NT2/D1 (cell line): ENCODE measurements at regions not wholly inside any gene's neighbourhood (a gene's known extent, or its start where the extent isn't known, plus 50 kb on each side); places are given as distances from the start of the nearest gene placed in this dataset.
"Not testable (repeated sequence)": the region's sequence is repeated elsewhere in the genome, so short reads cannot be mapped to it uniquely, and the experiment has no call there.

ENCODE experiments used
- DNase-seq: peaks from one replicate; pipeline ENCODE4 v3.0.0-alpha.2; 2011; ENCODE audit warnings: low read depth, low spot score
- H3K27me3 ChIP-seq: 2 replicates; pipeline ENCODE4 v1.6.0; 2011; ENCODE audit warnings: mild to moderate bottlenecking; ENCODE audit not compliant: insufficient read length, insufficient read depth
- H3K36me3 ChIP-seq: 2 replicates; pipeline ENCODE4 v1.6.1; 2011; ENCODE audit warnings: mild to moderate bottlenecking, low read length, mixed read lengths; ENCODE audit not compliant: insufficient read depth, insufficient read length
- H3K4me1 ChIP-seq: 2 replicates; pipeline ENCODE4 v1.5.1; 2011; ENCODE audit not compliant: insufficient read depth, insufficient read length
- H3K4me3 ChIP-seq: 2 replicates; pipeline ENCODE4 v1.5.1; 2011; ENCODE audit warnings: low read depth; ENCODE audit not compliant: insufficient read length
- H3K9ac ChIP-seq: 2 replicates; pipeline ENCODE4 v1.6.0; 2011; ENCODE audit warnings: low read depth; ENCODE audit not compliant: insufficient read length
- H3K9me3 ChIP-seq: 2 replicates; pipeline ENCODE4 v1.5.1; 2011; ENCODE audit warnings: mild to moderate bottlenecking, low read length; ENCODE audit not compliant: insufficient read depth
- SUZ12 ChIP-seq: IDR thresholded peaks from 2 replicates; pipeline ENCODE4 v1.6.1; 2011; ENCODE audit not compliant: insufficient read length, insufficient read depth; ENCODE audit errors: extremely low read depth
- YY1 ChIP-seq: IDR thresholded peaks from 2 replicates; pipeline ENCODE4 v1.6.1; 2011; ENCODE audit not compliant: insufficient read length, insufficient read depth
- ZNF274 ChIP-seq: IDR thresholded peaks from 2 replicates; pipeline ENCODE4 v1.6.1; 2011; ENCODE audit warnings: mild to moderate bottlenecking, low read depth, low read length

GRCh38 chr20:30488941-30489613, 768.4 kb upstream of the DEFB115 start:
- no peak for DNase-seq
- Histone ChIP-seq H3K36me3 (no peaks in the 10 kb centered on the region), H3K9me3 (no peaks in the 10 kb centered on the region; the same call in 1 of the 2 replicates), H3K9ac (peak overlapping the region; percentile 56), H3K4me3 (peak overlapping the region; percentile 43), H3K27me3 (no peaks in the 10 kb centered on the region), H3K4me1 (no peaks in the 10 kb centered on the region)
- TF ChIP-seq YY1 = no peak
- no peak for TF ChIP-seq ZNF274
- no peak for TF ChIP-seq SUZ12

DNA sequence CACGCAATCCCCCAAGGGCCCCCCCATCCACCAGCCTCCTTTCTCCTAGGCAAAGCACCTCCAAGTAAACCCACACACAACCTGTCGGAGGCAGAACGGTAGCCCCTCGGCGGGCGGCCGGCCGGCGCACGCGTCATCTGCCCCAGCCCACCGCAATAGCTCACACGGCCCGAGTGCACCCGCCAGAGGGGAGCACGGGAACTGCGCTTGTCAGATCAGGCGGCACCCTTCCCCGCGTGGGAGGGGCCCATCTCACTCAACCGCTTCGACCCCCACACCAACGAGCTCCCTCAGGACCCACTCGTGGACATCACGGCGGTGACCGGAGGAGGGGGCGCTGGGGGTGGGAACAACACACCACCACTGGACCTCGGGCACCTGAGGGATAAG, 767.9 kb upstream of the DEFB115 start:
- H3K9me3 ChIP-seq = no peaks in the 10 kb centered on the region; the same call in 1 of the 2 replicates
- peak overlapping the region; percentile 56 for H3K9ac ChIP-seq
- no peaks in the 10 kb centered on the region for H3K4me1 ChIP-seq
- H3K36me3 ChIP-seq = no peaks in the 10 kb centered on the region
- DNase-seq = no peak
- H3K27me3 ChIP-seq = no peaks in the 10 kb centered on the region
- peak overlapping the region; percentile 43 for H3K4me3 ChIP-seq
- TF ChIP-seq SUZ12 (no peak), YY1 (no peak), ZNF274 (no peak)

GRCh38 chr20:30491016-30491415, 766.4 kb upstream of the DEFB115 start:
- H3K9me3 ChIP-seq = no peaks in the 10 kb centered on the region; the same call in 1 of the 2 replicates
- DNase-seq = no peak
- TF ChIP-seq ZNF274 (no peak), YY1 (no peak), SUZ12 (no peak)

DNA sequence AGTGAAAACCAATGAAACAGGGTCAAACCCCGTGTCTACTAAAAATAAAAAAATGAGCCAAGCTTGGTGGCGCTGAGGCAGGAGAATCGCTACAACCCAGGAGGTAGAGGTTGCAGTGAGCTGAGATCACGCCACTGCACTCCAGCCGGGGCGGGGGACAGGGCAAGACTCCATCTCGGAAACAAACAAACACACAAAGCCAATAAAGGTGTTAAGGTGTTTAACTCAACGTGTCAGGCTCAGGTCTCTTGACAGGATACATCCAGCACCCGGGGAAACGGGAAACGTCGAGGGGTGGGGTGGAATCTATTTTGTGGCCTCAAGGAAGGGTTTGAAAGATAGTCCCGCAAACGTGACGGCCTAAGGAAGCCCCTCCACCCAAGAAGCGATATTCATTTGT, 760.8 kb upstream of the DEFB115 start:
- not testable (repeated sequence) for H3K27me3 ChIP-seq, H3K36me3 ChIP-seq, H3K4me3 ChIP-seq, H3K9me3 ChIP-seq, DNase-seq, H3K9ac ChIP-seq, H3K4me1 ChIP-seq

More at GRCh38 chr20:30491016-30491415, 766.4 kb upstream of the DEFB115 start:
- no peak overlapping the region for H3K9ac ChIP-seq
- no peaks in the 10 kb centered on the region for H3K27me3 ChIP-seq
- H3K4me3 ChIP-seq = no peak overlapping the region
- H3K4me1 ChIP-seq = no peaks in the 10 kb centered on the region
- H3K36me3 ChIP-seq = no peaks in the 10 kb centered on the region

GRCh38 chr20:30497191-30497590, 760.3 kb upstream of the DEFB115 start:
- not testable (repeated sequence) for DNase-seq, H3K9me3 ChIP-seq, H3K4me1 ChIP-seq, H3K4me3 ChIP-seq, H3K36me3 ChIP-seq, H3K9ac ChIP-seq, H3K27me3 ChIP-seq

DNA sequence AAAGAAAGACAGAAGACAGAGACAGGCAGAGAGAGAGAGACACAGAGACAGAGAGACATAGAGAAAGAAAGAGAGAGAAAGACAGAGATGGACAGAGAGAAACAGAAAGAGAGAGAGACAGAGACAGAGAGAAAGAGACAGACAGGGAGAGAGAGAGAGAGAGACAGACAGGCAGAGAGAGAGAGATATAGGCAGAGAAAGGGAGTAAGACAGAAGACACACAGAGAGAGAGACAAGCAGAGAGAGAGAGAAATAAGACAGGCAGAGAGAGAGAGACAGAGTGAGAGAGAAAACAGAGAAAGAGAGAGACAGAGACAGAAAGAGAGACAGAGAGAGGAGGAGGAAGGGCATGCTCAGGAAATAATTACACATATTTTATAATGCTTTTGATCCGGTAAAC, 758.3 kb upstream of the DEFB115 start:
- peak overlapping the region; percentile 8 for H3K4me3 ChIP-seq

GRCh38 chr20:30499716-30500446, 757.6 kb upstream of the DEFB115 start:
- Histone ChIP-seq H3K27me3 (peaks cover 15% of the 10 kb centered on the region), H3K4me3 (peak overlapping the region; percentile 21)
- not testable (repeated sequence) for DNase-seq, H3K9me3 ChIP-seq, H3K4me1 ChIP-seq, H3K9ac ChIP-seq, H3K36me3 ChIP-seq

More for the DNA sequence above, 758.3 kb upstream of the DEFB115 start:
- no peak overlapping the region for H3K9ac ChIP-seq
- H3K27me3 ChIP-seq = peaks cover 15% of the 10 kb centered on the region
- no peaks in the 10 kb centered on the region for H3K9me3 ChIP-seq
- TF ChIP-seq YY1 = no peak
- TF ChIP-seq SUZ12 = no peak
- TF ChIP-seq ZNF274 = no peak
- H3K4me1 ChIP-seq = no peaks in the 10 kb centered on the region
- no peaks in the 10 kb centered on the region for H3K36me3 ChIP-seq
- DNase-seq = no peak

- not testable (repeated sequence) for H3K4me3 ChIP-seq, H3K4me1 ChIP-seq, H3K9me3 ChIP-seq, H3K36me3 ChIP-seq
- H3K27me3 ChIP-seq = peaks cover 15% of the 10 kb centered on the region
- peak; percentile 92 for DNase-seq
- peak overlapping the region; percentile 21 for H3K9ac ChIP-seq
These were observed 757.0 kb upstream of the DEFB115 start for GRCh38 chr20:30500447-30500820.
